LNCAP (cell line): ENCODE measurements at regions not wholly inside any gene's neighbourhood (a gene's known extent, or its start where the extent isn't known, plus 50 kb on each side); places are given as distances from the start of the nearest gene placed in this dataset.

Experiments
- CTCF ChIP-seq: fragments of 450-650 bp; IDR thresholded peaks from 2 replicates; pipeline ENCODE4 v1.5.1; 2017; ENCODE audit warnings: mild to moderate bottlenecking

DNA sequence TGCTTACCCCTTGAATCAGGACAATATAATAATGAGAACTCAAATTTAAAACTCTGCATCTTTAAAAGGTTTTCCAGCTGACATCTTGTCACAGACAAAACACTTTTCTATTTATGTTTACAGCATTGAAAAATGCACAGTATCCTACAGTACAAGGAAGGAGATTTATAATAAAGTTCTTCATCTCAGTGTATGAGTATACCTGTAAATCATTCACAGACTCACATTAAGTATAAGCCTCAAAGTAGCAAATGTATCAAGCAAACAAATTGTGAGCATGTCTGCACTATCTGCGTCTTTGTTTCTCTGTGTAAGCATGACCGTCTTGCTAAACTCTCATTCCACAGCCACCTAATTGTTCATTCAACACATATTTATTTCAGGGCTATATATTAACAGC lies 52.8 kb downstream of the PPP1R2C start:
- no peak for TF ChIP-seq CTCF

- no peak for TF ChIP-seq CTCF
Measured at GRCh38 chrX:42720209-42720608, 57.8 kb downstream of the PPP1R2C start.

GRCh38 chrX:42715701-42716262 lies 62.2 kb downstream of the PPP1R2C start:
- TF ChIP-seq CTCF: no peak; the same call in 1 of the 2 replicates

DNA sequence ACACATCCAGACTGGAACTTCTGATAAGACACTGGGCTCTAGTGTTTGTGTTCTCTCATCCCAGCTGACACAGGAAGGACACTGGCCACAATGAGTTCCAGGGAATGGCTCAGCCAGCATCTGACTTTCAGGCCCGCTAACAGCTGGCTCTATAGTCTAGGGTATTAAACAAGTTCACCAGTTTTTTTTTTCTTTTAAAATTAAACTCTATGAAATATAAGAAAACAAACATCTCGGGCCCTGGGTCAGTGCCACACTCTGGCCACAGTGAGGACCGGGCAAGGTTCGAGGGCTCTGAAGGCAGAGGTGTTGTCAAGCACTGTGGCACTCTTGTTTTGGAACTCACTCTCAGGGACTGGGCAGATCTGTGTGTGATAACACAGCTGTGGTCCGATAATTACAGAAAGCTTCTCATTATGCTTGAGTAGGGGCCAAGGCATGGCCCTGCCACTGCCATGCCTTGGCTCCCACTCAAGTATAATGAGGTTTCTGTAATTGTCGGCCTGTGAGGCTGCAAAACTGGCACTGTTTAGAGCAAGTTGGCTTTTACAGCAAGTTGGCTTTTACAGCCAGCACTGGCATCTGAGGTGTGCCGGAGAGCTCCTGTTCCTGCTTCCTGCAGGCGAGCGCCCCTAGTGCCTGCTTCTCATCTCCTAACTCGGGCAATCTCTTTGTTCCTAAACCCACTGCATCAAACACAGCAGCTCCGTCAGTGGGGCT lies 62.8 kb downstream of the PPP1R2C start:
- TF ChIP-seq CTCF: peak; percentile 66

DNA sequence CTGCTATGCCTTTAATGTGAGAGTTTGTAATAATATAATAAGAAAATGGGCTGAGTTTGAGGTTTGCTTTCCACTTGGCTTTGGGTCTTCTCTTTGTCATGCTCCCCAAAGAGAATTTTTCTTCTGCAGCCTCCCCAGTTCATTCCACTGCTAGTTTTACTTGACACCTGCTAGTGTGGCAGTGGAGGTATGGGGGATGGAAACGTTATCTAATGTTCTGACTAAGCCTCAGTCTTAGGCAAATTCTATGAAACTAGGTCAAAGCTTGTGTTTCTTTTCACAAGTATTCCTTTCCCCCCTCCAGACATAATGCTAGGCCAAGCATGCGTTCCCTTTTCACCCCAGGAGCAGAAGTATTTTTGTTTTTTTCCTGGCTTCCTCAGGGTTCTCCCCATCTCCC lies 67.5 kb downstream of the PPP1R2C start:
- TF ChIP-seq CTCF: no peak

DNA sequence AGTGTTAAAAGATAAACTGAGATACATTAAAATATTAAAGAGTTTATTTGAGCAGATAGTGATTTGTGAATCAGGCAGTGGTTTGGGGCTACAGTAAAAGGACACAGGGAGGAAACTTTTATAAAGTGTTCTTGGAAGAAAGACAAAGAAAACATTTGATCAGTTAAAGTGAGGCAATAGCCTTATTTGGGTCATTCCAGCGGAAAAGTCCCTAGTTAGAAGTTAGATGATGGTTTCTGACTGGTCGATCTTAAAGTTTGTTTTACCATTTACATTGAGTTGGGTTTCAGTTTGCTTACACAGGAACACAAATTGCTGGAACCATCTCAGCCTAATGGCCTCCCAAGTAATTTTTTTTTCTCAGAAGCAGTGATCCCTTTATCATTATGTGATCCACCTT lies 69.7 kb downstream of the PPP1R2C start:
- no peak for TF ChIP-seq CTCF

- TF ChIP-seq CTCF: no peak
Measured at GRCh38 chrX:42707742-42708141, 70.2 kb downstream of the PPP1R2C start.

GRCh38 chrX:42704454-42704853 lies 73.5 kb downstream of the PPP1R2C start:
- no peak for TF ChIP-seq CTCF
